ENCODE measurements at regions not wholly inside any gene's neighbourhood (a gene's known extent, or its start where the extent isn't known, plus 50 kb on each side); places are given as distances from the start of the nearest gene placed in this dataset.

DNA sequence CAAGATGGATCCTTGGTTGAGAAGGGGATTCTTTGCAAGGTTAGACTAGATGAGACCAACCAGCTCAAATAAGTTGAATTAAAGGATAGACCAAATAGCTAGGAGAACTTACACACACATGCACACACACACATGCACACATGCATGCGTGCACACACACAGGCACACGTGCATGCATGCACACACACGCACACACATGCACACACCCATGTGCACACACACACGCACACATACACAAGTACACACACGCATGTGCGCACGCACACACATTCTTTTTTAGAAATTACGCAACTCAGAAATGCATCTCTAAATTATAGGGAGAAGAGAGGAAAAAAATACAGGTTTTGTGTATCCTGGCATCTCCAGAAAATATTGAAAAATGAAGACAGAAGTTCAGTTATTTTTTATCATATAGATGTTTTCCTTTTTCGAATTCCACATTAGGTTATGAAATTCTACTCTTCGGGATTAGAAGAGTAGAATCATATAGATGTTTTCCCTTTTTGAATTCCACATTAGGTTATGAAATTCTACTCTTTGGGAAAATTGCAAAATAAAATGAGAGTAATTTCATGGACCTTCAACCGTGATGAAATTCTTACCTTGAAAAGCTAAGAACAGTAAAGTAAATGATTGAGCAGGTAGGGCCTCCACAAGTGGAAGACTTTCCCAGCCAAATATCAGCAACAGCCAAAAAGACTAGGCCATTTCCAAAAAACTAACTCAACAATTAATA is 243.2 kb upstream of the USP25 start:
- TF ChIP-seq CSDC2 (CRISPR knock-in tag; IDR thresholded peaks at IDR 0.05) (no peak), ESRRG (CRISPR knock-in tag; IDR thresholded peaks at IDR 0.05) (no peak), CSRNP3 (CRISPR knock-in tag; IDR thresholded peaks at IDR 0.05) (no peak), RARB (CRISPR knock-in tag; IDR thresholded peaks at IDR 0.05) (no peak), ZNF8 (CRISPR knock-in tag; IDR thresholded peaks at IDR 0.05) (no peak), ARNTL (CRISPR knock-in tag; IDR thresholded peaks at IDR 0.05; ENCODE audit: borderline replicate concordance, low read depth) (no peak), GLIS3 (CRISPR knock-in tag; IDR thresholded peaks at IDR 0.05) (no peak), SNAI2 (CRISPR knock-in tag; IDR thresholded peaks at IDR 0.05) (no peak), ISL1 (CRISPR knock-in tag; IDR thresholded peaks at IDR 0.05) (no peak), ZFP30 (CRISPR knock-in tag; IDR thresholded peaks at IDR 0.05) (no peak), ZFP3 (CRISPR knock-in tag; IDR thresholded peaks at IDR 0.05) (no peak), PPARA (CRISPR knock-in tag; IDR thresholded peaks at IDR 0.05; ENCODE audit: borderline replicate concordance) (no peak)
- TF ChIP-seq, protein P1, sequence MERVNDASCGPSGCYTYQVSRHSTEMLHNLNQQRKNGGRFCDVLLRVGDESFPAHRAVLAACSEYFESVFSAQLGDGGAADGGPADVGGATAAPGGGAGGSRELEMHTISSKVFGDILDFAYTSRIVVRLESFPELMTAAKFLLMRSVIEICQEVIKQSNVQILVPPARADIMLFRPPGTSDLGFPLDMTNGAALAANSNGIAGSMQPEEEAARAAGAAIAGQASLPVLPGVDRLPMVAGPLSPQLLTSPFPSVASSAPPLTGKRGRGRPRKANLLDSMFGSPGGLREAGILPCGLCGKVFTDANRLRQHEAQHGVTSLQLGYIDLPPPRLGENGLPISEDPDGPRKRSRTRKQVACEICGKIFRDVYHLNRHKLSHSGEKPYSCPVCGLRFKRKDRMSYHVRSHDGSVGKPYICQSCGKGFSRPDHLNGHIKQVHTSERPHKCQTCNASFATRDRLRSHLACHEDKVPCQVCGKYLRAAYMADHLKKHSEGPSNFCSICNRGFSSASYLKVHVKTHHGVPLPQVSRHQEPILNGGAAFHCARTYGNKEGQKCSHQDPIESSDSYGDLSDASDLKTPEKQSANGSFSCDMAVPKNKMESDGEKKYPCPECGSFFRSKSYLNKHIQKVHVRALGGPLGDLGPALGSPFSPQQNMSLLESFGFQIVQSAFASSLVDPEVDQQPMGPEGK (CRISPR knock-in tag; IDR thresholded peaks at IDR 0.05; ENCODE audit: borderline replicate concordance) = no peak
- TF ChIP-seq, protein P2, sequence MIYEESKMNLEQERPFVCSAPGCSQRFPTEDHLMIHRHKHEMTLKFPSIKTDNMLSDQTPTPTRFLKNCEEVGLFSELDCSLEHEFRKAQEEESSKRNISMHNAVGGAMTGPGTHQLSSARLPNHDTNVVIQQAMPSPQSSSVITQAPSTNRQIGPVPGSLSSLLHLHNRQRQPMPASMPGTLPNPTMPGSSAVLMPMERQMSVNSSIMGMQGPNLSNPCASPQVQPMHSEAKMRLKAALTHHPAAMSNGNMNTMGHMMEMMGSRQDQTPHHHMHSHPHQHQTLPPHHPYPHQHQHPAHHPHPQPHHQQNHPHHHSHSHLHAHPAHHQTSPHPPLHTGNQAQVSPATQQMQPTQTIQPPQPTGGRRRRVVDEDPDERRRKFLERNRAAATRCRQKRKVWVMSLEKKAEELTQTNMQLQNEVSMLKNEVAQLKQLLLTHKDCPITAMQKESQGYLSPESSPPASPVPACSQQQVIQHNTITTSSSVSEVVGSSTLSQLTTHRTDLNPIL (CRISPR knock-in tag; IDR thresholded peaks at IDR 0.05; ENCODE audit: low read depth) = no peak

Measured in SK-N-SH treated with all-trans-retinoic acid at 6 μM for 48 hours (cell line).